ENCODE measurements at regions not wholly inside any gene's neighbourhood (a gene's known extent, or its start where the extent isn't known, plus 50 kb on each side); places are given as distances from the start of the nearest gene placed in this dataset.

DNA sequence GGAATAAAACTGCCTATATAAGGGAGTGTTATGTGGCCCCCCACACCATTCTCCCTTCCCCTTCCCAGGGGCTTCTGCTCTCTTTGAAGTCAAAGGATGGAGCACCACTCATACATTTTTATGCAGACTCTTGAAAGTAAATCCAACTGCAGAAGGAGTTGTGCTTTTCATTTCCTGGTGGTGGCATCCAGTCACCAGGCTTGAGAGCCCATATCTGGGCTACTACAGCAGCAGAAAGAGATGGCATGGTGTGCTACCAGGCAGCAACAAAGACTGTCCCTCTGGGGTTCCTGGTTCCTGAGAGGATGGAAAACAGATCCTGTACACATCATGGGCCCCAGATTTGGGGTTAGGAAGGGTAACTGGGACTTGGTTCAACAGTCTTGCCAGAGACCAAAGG, 226.4 kb downstream of the CLIC5 start:
- TF ChIP-seq, protein P1, sequence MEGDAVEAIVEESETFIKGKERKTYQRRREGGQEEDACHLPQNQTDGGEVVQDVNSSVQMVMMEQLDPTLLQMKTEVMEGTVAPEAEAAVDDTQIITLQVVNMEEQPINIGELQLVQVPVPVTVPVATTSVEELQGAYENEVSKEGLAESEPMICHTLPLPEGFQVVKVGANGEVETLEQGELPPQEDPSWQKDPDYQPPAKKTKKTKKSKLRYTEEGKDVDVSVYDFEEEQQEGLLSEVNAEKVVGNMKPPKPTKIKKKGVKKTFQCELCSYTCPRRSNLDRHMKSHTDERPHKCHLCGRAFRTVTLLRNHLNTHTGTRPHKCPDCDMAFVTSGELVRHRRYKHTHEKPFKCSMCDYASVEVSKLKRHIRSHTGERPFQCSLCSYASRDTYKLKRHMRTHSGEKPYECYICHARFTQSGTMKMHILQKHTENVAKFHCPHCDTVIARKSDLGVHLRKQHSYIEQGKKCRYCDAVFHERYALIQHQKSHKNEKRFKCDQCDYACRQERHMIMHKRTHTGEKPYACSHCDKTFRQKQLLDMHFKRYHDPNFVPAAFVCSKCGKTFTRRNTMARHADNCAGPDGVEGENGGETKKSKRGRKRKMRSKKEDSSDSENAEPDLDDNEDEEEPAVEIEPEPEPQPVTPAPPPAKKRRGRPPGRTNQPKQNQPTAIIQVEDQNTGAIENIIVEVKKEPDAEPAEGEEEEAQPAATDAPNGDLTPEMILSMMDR (conservative IDR thresholded peaks at IDR 0.05), result no peak

DNA sequence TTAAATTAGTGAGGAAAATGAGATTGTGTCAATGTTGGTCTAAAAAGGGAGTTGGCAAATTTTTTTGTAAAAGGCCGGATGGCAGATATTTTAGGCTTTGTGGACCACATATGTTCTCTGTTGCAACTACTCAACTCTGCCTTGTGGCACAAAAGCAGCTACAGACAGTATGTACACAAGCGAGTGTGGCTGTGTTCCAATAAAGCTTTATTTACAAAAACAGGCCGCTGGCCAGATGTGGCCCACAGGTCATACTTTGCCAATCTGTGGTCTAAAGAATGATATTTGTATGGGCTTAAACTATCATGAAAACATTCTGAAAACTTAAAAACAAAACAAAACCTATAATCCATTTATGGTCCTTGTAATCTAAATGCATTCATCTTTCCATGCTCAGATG, 228.3 kb downstream of the CLIC5 start:
- TF ChIP-seq, protein P1 (conservative IDR thresholded peaks at IDR 0.05), result no peak

More for the DNA sequence above, 226.4 kb downstream of the CLIC5 start:
- H3K27ac ChIP-seq, result no peak overlapping the region

GRCh38 chr6:45786355-45786781, 229.3 kb downstream of the CLIC5 start:
- H3K27ac ChIP-seq, result no peak overlapping the region
- TF ChIP-seq, protein P1 (conservative IDR thresholded peaks at IDR 0.05), result no peak

More for the DNA sequence above, 228.3 kb downstream of the CLIC5 start:
- H3K27ac ChIP-seq, result no peak overlapping the region

GRCh38 chr6:45784250-45784649, 231.4 kb downstream of the CLIC5 start:
- TF ChIP-seq, protein P1 (conservative IDR thresholded peaks at IDR 0.05), result no peak
- H3K27ac ChIP-seq, result no peak overlapping the region

DNA sequence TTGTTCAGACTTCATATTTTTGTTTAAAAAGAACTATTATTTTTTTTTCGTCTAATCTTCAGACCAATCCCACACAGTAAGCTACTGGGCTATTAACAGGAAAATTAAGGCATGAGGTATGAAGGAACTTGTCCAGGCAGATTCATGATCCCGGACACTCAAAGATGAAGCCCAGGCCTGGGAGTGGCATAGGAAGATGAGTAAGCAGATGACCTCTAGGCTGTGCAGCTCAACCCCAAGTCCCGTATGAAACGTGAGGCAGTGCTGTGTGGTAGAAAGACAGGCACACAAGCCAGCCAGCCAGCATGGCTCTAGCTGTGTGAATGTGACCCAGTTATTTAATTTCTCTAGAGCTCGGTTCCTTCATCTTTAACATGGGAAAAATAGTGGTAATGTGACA, 231.9 kb downstream of the CLIC5 start:
- TF ChIP-seq, protein P1 (conservative IDR thresholded peaks at IDR 0.05), result no peak
- no peak overlapping the region for H3K27ac ChIP-seq

DNA sequence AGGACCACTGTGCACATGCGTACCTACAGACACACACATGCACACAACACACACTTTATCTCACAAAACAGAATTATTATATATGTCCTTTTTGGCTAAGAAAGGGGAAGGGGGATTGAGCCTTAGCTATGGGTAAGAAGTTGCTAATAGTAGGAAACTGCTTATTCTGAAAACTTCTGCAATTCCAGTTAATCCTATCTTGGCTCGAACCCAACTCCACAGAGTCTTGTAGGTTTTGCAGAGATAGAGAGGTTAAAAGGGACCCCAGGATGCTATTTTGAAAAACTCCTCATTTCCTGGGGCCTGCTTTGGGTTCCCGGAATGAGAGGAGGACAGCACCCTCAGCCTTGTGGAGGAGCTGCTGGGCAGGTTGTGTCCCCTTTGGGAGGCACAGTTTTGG, 233.8 kb downstream of the CLIC5 start:
- no peak overlapping the region for H3K27ac ChIP-seq
- TF ChIP-seq, protein P1 (conservative IDR thresholded peaks at IDR 0.05), result no peak

GRCh38 chr6:45780523-45780922, 235.1 kb downstream of the CLIC5 start:
- TF ChIP-seq, protein P1 (conservative IDR thresholded peaks at IDR 0.05), result no peak
- H3K27ac ChIP-seq, result no peak overlapping the region

Measured in VCaP (cell line).